ENCODE measurements at regions not wholly inside any gene's neighbourhood (a gene's known extent, or its start where the extent isn't known, plus 50 kb on each side); places are given as distances from the start of the nearest gene placed in this dataset.
"Not testable (repeated sequence)": the region's sequence is repeated elsewhere in the genome, so short reads cannot be mapped to it uniquely, and the experiment has no call there.

DNA sequence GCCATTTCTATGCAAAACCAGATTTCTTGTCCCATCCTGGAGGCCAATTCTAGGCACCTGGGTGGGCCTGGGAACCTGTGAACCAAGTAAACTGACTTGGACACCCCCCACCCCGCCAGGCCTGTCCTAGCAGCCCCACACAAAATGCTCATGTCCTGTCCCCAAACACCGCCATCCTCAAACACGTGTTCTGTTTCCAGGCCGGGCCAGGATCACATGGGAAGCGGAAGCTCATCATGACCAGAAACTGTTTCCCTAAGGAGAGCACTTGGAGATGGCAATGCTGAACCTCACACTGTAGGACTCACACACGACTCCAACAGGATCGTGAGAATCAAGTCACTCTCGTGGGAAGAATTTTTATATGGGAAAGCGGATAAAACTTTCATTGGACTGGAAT, 78.7 kb upstream of the DRD5 start:
- DNase-seq (ENCODE audit: low read depth in 2 of 2) = not testable (repeated sequence)

DNA sequence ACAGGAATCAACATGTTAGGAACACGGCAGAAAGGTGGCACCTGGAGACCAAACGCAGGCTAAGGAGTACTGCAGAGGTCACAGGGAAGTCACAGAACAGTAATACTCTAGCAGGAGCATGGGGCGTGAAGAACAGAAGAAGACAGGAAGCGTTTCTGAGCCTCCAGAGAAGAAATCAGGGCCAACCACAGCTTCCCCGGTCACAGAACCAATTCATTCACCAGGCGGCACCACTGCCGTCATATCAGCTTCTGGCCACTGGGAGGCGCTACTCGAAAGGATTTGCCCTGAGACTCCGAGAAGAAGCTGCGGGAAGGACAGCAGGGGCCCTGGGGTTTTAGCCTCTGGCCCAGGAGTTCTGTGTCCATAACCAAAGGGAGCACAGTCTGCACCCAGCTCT, 78.0 kb upstream of the DRD5 start:
- no peak for DNase-seq (ENCODE audit: low read depth in 2 of 2)

DNA sequence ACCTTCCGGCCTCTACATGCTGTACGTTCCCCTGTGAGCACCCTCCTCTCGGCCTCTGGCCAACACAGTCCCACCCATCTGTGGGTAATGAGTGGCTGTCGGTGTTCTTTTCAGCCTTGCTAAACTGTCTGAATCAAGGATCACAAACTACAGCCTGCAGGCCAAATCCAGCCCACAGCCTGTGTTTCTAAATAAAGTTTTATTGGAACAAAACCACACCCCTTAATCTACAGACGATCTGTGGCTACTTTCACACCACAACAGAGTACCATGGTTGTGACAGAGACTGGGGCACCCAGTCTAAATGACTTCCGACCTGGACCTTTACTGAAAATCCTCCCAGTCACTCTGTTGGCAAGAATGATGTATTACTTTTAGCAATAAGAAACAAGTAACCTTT, 77.3 kb upstream of the DRD5 start:
- not testable (repeated sequence) for DNase-seq (ENCODE audit: low read depth in 2 of 2)

DNA sequence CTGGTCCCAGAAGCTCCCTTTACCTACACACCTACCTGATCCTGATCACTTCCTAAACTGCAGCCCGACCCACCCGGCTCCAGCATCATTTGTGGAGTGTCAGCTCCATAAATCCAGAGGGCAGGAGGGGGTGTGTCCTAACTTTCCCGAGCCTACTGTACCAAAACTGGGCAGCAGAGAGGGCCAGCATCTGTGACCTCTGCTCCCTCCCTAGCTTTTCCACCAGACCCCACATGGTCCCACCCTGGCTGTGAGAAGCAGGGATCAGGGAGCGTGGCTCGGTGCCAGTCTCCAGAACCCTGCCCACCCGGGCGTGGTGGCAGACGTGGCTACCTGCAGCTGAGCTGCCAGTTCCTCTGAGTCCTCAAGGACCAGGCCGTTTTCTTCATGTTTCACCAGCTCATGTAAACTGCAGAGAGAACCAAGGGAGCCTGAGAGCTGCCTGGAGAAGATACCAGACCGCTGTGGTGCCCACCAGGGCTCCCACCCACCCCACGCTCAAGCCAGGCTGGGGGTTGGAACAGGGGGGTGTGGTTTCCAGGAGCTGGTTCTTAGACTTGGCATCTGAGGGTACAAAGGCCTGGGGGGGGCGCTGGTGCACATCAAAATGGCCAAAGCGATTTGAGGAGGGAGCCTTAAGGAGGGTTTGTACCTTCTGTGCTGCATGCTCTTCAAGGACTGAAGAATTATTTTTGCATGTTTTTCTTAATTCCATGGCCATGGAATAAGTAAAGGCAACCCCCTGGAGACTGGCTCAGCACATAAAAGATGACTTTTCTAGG, 76.7 kb upstream of the DRD5 start:
- DNase-seq (ENCODE audit: low read depth in 2 of 2) = no peak

DNA sequence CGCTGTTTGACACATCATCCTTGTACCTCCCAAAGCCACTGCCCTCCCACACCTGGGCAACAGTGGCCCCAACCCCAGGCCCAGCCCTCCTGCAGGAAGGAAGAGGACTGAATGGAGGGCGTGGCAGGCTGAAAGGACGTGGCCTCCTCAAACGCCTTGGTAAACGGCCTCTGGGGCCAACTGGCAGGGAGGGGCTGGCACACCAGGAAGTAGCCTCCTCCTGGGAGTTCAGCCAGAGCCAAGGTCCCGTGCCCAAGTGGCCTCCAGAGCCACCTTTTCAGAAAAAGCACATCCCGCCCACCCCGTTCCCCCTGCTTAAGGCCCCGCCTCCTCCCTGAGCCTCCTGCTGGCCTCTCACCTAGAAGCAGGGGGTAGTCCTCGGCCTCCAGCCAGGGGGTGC, 74.2 kb upstream of the DRD5 start:
- not testable (repeated sequence) for DNase-seq (ENCODE audit: low read depth in 2 of 2)

DNA sequence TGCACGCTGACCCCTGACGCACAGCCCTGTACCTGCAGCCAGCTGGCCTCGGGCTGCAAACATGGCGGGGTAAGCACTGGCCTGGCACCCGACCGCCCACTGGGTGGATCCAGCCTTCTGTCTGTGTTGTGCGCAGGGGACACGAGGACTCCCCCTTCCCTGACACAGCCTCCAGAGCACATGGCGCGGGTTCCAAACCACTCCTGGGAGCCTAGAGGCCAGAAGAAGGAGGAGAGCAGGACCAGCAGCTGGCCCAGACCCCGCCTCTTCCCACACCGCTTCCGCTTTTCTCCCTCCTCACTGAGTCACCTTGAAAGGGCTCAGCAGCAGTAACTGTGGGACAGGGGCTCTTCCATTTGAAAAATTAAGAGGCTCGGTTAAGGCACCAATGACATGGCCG, 73.5 kb upstream of the DRD5 start:
- not testable (repeated sequence) for DNase-seq (ENCODE audit: low read depth in 2 of 2)

DNA sequence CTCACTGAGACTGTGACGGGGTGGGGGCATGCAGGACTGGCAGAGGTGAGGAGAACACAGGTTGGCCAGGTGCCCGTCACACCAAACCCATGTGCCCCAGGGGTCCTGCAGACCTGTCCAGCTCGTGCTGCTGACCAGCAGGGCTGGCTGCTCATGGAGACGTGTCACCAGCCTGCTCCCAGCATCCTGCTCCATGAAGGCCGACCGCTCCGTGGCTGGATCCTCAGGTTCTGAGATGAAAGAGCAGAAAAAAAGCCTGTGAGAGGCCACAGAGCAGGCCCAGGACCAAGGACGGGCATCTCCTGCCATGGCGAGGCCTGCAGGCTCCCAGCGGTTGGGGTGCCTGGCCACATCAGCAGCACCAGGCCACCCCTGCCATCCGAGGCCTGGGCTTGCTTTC, 71.7 kb upstream of the DRD5 start:
- DNase-seq (ENCODE audit: low read depth in 2 of 2) = no peak

DNA sequence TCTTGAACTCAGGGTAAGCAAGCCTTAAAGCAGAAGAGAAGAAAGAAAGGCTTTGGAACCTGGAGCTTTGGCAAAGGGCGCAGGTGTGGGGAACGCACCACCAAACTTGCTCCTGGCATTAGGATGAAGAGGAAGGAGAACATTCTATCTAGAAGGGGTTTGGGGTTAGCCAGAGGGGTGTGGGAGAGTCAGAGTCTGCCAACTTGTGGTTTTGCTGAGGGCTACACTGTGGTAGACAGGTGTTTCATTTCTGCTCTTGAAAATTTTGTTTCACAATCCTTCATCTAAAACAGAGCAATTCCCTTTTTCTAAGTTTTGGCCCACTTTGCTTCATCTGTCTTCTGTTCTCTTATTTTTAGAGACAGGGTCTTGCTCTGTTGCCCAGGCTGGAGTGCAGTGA, 66.2 kb upstream of the DRD5 start:
- DNase-seq (ENCODE audit: low read depth in 2 of 2) = not testable (repeated sequence)

DNA sequence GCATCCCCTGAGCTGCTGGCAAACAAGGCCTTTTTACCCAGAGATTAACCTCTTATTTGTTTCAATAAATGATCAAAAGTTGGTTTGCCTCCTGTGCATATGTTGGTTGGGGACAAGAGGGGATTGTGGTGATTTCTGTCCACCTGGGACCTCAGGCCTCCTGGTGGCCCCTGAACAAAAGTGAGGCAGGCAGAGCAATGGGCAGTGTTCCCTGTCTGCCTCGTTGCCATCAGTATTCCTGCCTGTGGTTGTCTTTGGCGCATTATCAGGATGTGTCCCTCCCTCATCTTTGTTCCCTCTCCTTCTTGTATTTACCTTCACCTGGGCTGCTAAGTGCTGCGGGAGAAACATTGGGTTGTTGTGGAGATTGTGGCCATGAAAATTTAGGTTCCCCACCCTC, 65.3 kb upstream of the DRD5 start:
- no peak for DNase-seq (ENCODE audit: low read depth in 2 of 2)

DNA sequence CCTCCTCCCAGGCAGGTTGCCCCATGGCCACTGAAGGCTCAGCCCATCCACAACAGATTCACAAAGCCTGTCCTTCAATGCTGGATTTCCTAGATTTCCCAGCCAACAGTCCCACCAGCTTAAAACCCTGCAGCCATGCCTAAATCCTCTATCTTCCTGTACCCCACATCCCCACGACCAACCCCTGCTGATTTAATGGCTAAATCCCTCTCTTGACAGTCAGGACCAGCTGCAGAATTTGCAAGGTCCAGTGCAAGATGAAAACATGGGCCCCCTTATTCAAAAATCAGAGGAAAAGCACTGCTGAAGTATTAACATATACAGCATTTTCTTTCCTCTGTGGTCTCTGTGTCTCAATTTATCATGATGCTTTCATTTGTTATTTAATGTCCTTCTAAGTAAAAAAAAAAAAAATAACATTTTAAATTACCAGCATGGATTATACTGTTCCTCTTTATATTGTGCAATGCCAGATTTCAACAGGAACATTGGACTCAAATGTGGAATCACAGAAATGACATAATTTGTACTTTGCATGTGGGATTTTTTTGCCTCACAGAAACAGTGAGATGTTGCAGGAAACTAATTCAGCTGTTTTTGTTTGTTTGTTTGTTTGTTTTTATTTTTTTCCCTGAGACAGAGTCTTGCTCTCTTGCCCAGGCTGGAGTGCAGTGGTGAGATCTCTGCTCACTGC, 63.0 kb upstream of the DRD5 start:
- DNase-seq (ENCODE audit: low read depth in 2 of 2) = not testable (repeated sequence)

DNA sequence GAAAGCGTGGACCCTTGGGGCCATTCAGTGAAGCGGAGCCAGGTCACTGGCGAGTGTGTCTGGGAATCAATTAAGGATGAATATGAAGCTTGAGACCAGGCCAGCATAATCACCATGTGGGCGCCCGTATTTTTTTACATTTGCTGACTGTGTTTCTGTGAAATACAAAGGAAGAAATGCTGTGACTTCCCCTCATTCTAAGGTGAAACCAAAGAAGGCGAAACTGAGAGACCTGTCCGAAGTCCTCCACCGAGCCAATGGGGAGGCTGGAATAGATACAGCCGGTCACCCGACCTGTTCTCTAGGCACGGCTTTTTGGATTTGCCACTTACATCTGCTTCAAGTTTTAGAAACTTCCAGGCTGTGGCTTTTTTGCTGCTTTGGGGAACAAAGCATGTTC, 59.3 kb upstream of the DRD5 start:
- not testable (repeated sequence) for DNase-seq (ENCODE audit: low read depth in 2 of 2)

Measured in fibroblast of skin of left biceps (primary cell).